A549 (cell line): ENCODE measurements at regions not wholly inside any gene's neighbourhood (a gene's known extent, or its start where the extent isn't known, plus 50 kb on each side); places are given as distances from the start of the nearest gene placed in this dataset.
"Not testable (repeated sequence)": the region's sequence is repeated elsewhere in the genome, so short reads cannot be mapped to it uniquely, and the experiment has no call there.

Source experiments
- EP300 ChIP-seq, 2 experiments: fragments of >200 bp; sonication (Bioruptor Twin); formaldehyde crosslinking; IDR thresholded peaks; 2 replicates in 1 of 2; 3 replicates in 1 of 2; pipeline ENCODE4 v1.6.1; 2016 to 2017
- JUN ChIP-seq, 2 experiments: fragments of >200 bp; sonication (Bioruptor Twin); formaldehyde crosslinking; IDR thresholded peaks; 2 replicates in 1 of 2; 3 replicates in 1 of 2; pipeline ENCODE4 v1.6.1; 2016 to 2017
- MAZ ChIP-seq: fragments of 150-350 bp; IDR thresholded peaks from 2 replicates; pipeline ENCODE4 v1.6.1; 2014; ENCODE audit warnings: antibody characterized with exemption, low read depth, low read length, borderline replicate concordance
- MYC ChIP-seq: IDR thresholded peaks from 2 replicates; pipeline ENCODE4 v1.6.1; 2012; ENCODE audit warnings: mild to moderate bottlenecking, inconsistent platforms, low read length, improper control_type of control experiment, borderline replicate concordance
- POLR2A ChIP-seq: IDR thresholded peaks from 2 replicates; pipeline ENCODE4 v1.6.1; 2012; ENCODE audit warnings: mild to moderate bottlenecking, low read length
- RAD21 ChIP-seq, 2 experiments: fragments of >200 bp in 1 of 2; sonication (Bioruptor Twin) in 1 of 2; formaldehyde crosslinking in 1 of 2; IDR thresholded peaks in 1 of 2; conservative IDR thresholded peaks in 1 of 2; 2 replicates in 1 of 2; 3 replicates in 1 of 2; pipeline ENCODE4 v1.6.1; 2012 to 2018; ENCODE audit warnings: inconsistent platforms in 1 of 2
- RCOR1 ChIP-seq: fragments of 150-350 bp; IDR thresholded peaks from 2 replicates; pipeline ENCODE4 v1.6.1; 2014; ENCODE audit warnings: antibody characterized with exemption, low read length, low read depth
- TF ChIP-seq, protein P1 (sequence below): fragments of >200 bp; sonication (Bioruptor Twin); formaldehyde crosslinking; IDR thresholded peaks from 3 replicates; pipeline ENCODE4 v1.5.1; 2016
- TF ChIP-seq, protein P2 (sequence below): fragments of 200-600 bp; sonication (generic); IDR thresholded peaks from 2 replicates; pipeline ENCODE4 v1.6.1; 2016; ENCODE audit warnings: antibody characterized with exemption, mild to moderate bottlenecking, moderate library complexity
- TF ChIP-seq, protein P3 (sequence below): fragments of 450-650 bp; IDR thresholded peaks from 2 replicates; pipeline ENCODE4 v1.6.1; 2014; ENCODE audit warnings: antibody characterized with exemption

DNA sequence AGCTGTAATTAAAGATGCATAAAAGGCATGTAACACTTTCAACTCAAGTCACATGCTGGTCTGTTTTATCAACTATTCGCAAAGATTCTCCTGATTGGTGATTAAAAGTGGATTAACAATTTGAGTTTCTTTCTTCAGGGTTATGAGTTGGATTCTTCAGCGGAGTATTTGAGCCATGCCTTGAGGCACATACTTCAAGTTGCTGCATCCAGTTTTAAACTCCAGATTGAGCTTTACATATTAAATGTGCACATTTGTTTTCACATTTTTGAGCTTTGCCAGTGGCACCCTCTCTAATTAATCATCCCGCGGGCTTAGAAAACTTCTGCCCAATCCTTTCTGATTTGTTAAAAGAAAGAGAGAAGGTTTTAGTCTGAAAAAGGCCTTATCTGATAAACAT lies 654.5 kb downstream of the PRIM2 start:
- TF ChIP-seq EP300 (IDR thresholded peaks at IDR 0.05); MYC; POLR2A; RCOR1; MAZ; RAD21 (conservative IDR thresholded peaks at IDR 0.05 in 1 of 2, IDR thresholded peaks at IDR 0.05 in 1 of 2); JUN (IDR thresholded peaks at IDR 0.05): not testable (repeated sequence)
- TF ChIP-seq, protein P1, sequence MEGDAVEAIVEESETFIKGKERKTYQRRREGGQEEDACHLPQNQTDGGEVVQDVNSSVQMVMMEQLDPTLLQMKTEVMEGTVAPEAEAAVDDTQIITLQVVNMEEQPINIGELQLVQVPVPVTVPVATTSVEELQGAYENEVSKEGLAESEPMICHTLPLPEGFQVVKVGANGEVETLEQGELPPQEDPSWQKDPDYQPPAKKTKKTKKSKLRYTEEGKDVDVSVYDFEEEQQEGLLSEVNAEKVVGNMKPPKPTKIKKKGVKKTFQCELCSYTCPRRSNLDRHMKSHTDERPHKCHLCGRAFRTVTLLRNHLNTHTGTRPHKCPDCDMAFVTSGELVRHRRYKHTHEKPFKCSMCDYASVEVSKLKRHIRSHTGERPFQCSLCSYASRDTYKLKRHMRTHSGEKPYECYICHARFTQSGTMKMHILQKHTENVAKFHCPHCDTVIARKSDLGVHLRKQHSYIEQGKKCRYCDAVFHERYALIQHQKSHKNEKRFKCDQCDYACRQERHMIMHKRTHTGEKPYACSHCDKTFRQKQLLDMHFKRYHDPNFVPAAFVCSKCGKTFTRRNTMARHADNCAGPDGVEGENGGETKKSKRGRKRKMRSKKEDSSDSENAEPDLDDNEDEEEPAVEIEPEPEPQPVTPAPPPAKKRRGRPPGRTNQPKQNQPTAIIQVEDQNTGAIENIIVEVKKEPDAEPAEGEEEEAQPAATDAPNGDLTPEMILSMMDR = not testable (repeated sequence)
- TF ChIP-seq, protein P2, sequence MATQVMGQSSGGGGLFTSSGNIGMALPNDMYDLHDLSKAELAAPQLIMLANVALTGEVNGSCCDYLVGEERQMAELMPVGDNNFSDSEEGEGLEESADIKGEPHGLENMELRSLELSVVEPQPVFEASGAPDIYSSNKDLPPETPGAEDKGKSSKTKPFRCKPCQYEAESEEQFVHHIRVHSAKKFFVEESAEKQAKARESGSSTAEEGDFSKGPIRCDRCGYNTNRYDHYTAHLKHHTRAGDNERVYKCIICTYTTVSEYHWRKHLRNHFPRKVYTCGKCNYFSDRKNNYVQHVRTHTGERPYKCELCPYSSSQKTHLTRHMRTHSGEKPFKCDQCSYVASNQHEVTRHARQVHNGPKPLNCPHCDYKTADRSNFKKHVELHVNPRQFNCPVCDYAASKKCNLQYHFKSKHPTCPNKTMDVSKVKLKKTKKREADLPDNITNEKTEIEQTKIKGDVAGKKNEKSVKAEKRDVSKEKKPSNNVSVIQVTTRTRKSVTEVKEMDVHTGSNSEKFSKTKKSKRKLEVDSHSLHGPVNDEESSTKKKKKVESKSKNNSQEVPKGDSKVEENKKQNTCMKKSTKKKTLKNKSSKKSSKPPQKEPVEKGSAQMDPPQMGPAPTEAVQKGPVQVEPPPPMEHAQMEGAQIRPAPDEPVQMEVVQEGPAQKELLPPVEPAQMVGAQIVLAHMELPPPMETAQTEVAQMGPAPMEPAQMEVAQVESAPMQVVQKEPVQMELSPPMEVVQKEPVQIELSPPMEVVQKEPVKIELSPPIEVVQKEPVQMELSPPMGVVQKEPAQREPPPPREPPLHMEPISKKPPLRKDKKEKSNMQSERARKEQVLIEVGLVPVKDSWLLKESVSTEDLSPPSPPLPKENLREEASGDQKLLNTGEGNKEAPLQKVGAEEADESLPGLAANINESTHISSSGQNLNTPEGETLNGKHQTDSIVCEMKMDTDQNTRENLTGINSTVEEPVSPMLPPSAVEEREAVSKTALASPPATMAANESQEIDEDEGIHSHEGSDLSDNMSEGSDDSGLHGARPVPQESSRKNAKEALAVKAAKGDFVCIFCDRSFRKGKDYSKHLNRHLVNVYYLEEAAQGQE = not testable (repeated sequence)
- TF ChIP-seq, protein P3, sequence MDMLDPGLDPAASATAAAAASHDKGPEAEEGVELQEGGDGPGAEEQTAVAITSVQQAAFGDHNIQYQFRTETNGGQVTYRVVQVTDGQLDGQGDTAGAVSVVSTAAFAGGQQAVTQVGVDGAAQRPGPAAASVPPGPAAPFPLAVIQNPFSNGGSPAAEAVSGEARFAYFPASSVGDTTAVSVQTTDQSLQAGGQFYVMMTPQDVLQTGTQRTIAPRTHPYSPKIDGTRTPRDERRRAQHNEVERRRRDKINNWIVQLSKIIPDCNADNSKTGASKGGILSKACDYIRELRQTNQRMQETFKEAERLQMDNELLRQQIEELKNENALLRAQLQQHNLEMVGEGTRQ = not testable (repeated sequence)
